HPDE6-E6E7 (cell line): ENCODE measurements at regions not wholly inside any gene's neighbourhood (a gene's known extent, or its start where the extent isn't known, plus 50 kb on each side); places are given as distances from the start of the nearest gene placed in this dataset.

Experiments
- DNase-seq: peaks from one replicate; pipeline ENCODE4 v3.0.0; 2011; ENCODE audit warnings: missing footprints; ENCODE audit errors: extremely low spot score

DNA sequence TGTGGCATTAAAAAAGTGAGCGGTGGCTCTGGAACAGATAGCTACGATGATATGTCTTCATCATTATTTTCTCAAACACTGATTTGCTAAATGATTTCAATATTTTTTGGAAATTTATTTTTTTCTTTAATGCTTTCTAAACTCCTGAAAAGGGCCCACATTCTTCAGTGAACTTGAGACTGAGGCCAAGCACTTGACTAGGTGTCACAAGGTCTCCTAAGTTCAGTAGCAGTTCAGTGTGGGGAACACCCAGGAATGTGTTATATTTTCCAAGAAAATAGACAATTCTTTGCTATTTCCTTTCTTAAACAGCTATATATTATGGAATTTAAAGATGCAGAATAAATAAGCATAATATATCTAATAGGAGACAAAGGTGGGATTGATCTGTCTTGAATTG, 850.9 kb downstream of the USP25 start:
- DNase-seq: no peak

DNA sequence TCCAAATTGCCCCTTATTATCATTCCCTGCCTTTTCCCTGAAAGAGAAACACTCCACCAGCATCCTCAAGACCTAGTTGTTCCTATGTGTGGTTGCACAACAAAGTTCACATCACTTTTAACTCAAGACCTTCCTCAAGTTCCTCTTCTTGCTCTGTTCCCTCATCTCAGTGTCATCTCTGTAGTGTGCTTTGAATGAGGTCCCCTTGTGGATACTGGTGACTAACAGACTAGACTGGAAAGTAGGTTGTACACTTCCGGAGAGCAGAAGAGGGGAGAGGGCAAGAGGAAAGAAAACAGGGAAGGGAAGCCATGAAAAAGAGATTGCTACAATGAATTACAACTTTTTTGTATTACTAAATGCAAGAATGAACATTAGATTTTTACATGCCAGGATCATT, 853.8 kb downstream of the USP25 start:
- no peak for DNase-seq

DNA sequence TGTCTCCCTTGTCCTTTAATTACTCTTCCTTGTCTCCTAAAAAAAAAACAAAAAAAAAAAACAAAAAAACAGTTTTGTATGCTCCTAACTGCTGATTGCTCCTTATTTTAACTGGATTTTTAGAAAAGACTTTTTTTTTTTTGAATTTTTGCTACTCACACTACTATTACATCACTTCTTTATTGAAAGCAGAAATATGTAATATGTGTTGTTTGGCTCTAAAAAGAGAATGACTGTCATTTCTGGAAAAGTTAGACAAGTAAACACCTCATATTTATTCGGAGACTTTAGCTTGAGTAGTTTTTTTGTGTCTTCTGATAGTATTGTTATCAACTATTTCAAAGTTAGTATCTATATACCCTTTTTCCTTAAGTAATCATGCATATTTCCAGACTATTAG, 855.0 kb downstream of the USP25 start:
- no peak for DNase-seq

DNA sequence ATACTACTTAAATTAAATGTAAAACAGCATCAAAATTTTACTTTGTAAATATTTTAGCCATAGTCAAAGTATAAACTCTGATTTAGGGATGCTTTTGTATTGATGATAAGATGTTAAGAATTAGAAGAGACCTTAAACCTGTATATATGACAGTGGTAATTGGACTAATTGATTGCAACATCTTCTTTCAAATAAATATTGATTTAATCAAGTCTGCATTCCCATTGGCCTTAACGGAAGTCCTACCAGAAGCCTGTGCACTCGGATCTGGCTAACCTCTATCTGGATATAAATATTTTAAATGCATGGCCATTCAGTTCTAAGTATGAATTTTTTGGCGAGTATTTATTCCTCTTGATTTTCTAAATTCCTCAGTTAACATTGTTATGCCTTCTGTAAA, 856.1 kb downstream of the USP25 start:
- DNase-seq: no peak

DNA sequence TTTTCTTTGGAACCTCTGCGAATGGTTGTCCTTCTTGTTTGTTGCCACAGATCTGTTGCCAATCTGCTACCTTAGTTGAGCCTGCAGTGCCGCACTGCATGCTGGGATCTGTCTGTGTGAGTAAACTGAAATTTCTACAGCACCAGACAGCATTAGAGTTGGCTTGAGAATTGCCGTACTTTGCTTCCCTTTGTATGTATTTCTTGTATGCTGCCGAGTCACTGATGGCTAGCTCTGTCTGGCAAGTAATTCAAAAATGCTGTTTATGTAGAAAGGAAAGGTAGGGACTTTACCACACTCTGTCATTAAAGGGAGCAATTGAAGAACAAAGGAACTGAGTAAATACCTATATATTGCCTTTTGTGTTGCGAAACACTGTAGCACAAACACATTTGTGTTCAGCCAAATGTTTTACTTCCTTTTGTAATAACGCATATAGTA, 857.4 kb downstream of the USP25 start:
- peak; percentile 20 for DNase-seq

DNA sequence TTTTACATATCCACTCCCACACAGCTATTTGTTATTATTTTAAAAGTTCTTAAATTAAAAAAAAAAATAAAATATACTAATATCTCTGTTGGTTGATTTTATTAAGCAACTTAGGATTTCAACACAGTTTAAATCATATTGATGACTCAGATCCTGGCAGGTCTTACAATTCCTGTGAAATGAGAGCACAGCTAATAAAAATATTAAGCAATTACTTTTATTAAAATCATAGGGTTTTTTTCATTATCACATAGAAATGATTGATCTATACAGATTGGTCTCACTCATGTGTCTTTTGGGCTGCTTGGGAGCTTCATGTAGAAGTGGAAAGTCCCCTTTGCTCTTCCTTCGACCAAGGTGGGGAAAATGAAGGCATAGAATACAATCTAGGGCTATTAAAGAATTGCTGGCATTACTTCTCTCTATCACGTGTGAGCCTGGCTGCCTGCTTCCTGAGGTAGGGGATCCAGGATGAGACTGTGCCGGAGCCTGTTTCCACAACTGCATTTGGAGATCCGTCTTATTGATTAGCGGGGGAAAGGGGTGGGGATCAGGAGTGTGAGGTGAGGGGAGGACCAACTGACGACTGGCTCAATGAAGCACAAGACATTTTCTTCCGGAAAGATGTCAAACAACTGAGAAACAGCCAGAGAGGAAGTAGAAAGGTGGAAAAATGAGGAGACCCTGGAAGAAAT, 858.0 kb downstream of the USP25 start:
- peak; percentile 19 for DNase-seq

DNA sequence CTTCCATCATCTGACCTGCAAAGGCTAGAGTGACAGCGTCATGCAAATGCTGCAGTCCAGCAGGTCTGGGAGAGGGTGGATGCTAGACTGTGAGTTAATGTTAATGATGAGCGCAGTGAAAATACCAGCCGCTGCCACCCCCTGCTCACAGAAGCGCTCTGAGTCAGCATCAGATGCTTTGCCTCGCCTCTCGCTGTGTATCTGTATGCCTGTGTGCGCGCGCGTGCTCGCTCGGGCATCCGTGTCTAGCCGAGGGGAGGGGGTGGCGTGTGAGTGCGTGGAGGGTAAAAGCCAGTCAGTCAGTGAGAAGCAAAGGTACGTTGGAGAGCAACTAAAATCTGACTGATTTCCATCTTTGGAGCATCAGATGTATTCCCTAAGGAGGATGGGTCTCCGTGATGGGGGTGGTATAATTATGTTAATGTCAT, 858.7 kb downstream of the USP25 start:
- DNase-seq: peak; percentile 64

DNA sequence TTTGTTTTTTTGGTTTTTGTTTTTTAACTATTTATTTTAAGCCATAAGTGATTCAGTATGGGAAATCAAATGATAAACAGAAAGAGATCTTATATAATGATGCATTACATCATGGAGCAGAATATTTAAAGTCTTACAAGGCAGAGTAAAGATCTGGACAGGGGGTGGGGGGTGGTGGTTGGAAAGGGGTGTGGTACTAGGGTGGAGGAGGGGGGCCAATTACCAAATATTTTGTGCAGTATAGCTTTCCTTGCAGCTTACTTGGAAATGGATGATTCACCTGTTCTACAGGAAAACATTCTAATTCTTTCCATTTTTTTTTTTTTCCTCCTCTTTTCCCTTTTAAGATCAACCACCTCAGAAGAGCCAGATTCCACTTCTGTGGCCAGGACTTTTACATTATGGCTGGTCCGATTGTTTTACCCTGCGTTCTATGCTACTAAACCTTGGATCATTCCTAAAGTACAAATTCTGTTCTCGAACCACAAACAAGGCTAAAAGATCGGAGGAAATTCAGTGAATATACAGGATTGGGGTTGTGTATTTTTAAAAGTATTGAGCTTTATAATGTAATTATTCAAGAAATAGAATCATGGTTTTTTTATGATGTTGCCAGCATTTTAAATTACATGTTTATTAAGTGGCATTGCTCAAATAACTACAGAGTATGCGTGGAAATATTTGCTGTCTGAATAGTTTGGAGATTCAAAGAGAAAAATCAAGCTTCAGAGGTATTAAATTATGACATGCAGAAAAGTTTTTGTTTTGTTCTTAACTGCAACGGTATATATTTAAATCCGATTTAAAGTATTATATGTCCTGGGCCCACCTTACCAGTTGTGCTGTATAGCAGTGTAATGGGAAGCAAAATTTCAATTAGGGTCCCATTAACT, 859.5 kb downstream of the USP25 start:
- DNase-seq: no peak

DNA sequence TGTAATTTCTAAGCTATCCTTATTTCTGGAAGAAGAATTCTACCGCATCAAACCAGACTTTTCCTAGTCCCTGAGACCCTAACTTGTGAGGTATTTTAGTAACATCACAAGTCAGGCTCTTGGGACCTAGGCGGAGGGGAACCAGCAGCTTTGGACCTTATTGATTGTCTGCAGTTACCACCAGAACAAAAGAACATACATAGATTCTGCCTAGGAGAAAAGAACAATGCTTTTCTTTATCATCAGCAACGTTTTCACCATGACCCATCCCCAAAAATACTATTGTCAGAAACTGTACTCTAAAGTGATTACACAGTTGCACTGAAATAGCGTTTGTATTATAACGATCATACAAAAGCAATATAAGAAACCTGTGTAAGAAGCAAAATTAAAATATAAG, 860.4 kb downstream of the USP25 start:
- no peak for DNase-seq

DNA sequence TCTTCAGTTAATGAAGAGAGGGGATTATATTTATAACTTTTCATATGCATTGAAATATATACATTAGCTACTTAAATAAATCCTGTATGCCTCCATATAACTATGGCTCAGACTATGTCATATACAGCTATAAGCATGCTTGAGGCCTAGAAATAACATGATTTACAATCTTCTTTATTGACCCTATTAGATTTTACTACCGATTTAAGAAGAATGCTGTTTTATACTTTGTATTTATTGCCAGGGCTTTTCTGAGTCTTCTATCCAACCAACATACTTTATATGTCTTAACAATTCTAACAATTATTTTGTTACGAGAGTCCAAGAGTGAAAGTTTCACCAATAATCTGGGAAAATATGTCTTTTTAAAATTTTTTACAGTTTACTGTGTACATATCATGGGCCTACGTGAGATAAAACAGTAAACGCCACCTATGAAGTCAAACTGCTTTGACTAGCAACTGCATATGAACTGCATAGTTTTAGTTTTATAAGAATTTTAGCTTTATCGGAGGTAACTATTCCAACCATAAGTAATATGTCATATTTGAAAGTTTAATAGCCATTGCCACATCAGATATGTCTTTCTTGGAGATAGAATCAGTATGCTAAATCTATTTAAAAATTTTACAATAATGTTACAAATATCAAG, 861.0 kb downstream of the USP25 start:
- DNase-seq: no peak

DNA sequence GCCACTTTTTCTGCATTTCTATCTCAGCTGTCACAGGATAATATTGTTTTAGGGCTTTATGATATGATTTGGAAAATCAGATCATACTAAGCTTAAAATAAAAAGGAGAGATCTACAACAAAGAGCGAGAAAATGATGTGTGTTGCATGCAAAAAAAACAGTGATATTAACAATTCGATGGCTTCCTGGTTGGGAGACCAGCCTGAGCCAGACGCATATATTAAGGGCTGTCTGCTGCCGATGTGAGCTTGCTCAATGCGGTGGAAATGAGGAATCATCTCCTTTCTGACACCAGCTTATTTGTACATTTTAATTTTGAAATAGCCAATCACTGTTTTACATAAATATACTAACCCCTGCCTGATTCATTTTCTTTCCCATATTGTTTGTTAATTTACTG, 862.6 kb downstream of the USP25 start:
- DNase-seq: no peak

DNA sequence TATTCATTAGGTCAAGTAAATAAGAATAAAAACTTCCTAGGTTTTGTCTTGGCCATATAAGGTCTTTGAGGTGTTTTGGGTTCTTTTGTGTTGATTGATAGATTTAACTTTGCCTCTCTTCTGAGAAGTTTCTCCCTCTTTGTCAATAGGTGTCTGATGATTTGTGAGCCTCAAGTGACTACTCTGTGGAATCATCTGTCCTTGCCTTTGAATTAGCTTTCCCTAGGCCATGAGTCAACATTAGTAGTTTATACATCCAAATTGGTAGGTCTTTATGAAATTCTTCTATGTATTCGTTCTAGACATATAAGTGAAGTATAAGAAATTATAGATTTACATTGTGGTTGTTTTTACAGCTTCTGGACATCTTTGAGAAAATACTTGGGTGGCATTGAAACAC, 864.4 kb downstream of the USP25 start:
- DNase-seq: no peak

DNA sequence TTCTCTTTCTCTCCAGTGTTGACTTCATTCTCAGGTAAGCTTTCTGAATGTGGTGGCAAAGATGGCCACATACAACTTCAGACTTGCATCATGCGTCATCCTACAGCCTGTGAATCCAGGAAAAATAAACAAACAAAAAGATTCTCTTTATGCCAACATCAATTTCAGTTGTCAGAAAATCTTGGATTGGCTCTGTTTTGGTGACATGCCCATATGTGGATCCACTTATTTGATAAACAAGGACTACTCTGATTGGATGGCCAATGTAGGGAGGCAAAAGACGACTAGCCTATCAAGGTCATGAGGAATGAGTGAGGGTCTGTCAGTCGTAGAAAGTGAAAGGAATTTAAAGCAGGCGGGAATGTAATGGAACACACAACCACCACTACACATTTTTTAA, 866.6 kb downstream of the USP25 start:
- no peak for DNase-seq

DNA sequence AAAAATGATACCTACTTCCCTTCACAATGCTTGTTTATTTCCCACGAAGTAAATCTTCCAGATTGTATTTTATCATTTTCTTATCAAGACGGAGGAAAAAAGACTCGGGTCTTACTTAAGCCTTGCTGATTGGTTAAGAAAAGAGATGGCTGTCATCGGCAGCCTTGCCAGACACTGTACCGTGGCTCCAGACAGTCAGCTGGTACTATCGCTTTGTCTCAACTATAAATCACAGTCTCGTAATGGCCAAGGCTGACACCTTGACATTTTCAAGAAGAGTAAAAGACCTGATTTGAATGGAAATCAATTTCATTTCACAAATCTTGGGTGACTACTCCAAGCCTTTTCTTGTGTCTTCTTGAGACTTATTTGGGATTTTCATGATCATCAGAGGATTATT, 868.0 kb downstream of the USP25 start:
- no peak for DNase-seq

DNA sequence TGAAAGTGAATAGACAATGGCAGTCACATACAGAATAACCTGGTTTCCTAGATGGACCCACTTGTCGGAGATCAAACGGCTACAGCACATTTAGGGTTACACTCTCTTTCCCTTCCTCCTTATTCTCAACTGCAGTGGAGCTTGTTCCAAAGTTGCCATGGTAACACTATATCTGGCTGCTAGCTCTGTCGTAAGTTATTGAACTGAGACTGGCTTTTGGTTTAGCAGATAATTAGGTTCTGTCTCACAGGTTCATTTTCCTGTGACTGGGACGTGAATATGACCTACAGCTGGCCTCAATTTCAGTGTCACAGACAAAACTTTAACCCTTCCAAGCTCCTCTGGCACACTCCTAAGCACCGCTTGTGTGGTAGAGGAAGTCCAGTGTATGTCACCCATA, 875.8 kb downstream of the USP25 start:
- no peak for DNase-seq

DNA sequence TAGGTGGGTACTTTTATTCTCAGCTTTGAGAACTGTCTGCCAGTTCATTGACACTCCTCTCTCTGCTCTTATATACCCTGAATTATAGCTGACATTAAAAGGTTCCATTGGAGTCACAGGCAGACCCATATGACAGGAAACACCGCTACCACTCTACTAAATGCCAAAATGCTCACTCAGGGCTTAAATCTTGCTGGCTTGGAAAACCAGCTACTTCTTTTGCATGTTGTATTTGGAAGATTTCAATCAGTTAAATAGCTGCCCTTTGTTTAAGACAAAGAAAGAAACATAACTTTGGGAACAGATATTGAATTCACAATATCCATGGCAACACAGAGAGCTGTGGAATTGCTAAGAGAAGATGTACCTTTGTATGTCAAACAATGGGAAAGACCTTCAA, 876.5 kb downstream of the USP25 start:
- no peak for DNase-seq

DNA sequence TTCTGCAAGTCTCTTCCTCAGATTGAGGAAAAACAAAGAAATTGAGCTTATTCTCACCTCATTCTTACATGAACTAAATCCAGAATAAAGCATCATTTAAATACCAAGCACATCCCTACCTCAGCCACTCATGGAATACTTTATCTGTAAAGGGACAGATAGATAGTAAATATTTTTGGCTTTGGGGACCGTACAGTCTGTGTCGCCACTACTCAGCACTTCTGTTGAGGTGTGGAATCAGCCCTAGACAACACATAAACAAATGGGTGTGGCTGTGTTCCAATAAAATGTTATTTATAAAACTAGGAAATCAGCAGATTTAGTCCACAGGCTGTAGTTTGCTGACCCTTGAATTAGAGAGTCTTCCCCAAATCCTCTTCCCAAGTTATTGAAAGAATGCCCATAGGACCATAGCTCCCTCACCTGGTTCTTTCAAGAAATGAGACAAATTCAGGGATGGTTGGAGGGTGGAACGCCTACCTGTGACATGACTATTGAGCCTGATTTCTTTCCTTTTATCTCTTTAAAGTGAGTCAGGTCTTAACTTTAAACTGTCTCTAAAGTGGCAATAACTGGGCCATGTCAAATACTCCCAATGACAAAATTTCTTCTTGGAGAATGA, 878.5 kb downstream of the USP25 start:
- DNase-seq: no peak

DNA sequence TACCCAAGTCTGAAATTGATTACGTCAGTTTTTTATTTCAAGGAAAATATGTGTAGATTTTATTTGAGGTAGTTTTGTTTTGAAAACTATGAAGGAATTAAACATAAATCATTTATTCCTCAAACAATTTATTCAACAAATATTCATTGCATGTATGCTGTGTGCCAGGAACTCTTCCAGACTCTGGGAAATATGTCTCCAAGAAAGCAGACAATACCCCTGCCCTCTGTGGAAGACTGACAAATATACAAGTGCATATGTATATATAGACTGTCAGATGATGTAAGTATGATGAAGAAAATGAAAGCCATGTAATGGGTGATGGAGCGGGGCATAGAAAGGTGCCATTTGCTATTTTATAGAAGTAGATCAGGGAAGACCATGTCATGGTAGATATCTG, 889.5 kb downstream of the USP25 start:
- no peak for DNase-seq

DNA sequence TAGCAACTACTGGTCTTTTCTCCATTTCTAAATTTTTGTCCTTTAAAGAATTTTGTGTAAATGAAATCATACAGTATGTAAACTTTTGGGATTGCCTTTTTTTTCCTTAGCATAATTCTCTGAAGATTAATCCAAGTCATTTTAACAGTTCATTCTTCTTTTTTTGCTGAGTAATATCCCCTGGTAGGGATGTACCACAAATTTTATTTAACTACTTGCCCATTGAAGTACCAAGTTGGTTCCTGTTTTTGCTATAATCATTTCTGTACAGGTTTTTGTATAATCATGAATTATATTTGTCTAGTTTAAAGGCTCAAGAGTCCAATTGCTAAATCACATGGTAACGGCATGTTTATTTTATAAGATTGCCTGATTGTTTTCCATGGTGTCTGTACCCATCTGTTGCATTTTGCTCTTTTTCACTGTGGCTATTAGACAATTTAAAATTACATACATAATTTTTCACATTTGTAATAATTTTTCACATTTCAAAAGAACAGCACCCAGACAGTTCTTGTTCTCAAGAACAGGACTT, 891.1 kb downstream of the USP25 start:
- no peak for DNase-seq

DNA sequence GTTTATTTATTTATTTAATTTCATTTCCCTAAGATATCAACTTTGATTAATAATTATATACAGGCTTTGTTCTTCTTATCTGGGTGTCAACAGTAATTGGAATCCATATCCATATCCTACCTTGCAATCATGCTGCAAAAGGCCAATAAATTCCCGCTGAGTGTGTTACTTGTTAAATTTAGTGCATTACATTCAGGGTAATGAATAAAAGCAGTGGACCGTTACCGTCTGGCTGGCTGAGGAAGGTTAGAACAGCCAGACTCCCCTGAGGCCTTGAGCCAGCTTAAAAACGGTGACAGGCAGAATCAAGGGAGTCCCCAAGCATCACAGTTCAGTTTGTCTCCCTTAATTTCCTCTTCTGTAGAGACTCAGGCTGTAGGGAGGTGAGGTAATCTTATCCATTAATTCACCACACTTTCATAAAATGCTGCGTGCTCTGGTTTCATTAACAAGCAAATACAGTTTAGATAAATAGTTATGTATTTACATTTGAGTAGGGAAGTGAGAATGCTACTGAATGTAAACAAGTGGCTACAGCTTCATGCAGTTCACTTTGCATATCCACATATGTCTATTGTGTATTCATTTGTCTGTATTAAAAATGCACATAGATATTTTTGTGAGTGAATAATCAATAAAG, 888.2 kb upstream of the CXADR start:
- DNase-seq: no peak

DNA sequence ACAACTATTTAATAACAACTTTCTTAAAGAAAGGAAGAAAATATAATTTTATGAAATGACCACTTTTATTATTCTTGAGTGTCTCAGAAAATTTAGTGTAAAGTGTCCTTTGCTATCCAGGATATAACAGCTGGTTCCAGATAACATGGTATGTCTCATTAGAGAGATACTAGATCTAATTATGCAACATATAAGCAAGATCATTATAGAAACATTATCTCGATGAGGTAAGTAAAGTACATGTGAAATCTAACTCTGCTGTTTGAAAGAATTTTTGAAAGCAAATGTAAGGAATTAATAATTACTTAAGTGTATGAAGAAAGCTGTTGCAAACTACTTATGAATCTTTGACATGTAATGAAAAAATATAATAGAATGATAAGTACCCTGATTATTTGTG, 887.4 kb upstream of the CXADR start:
- DNase-seq: no peak
